ENCODE measurements at regions not wholly inside any gene's neighbourhood (a gene's known extent, or its start where the extent isn't known, plus 50 kb on each side); places are given as distances from the start of the nearest gene placed in this dataset.
"Not testable (repeated sequence)": the region's sequence is repeated elsewhere in the genome, so short reads cannot be mapped to it uniquely, and the experiment has no call there.

DNA sequence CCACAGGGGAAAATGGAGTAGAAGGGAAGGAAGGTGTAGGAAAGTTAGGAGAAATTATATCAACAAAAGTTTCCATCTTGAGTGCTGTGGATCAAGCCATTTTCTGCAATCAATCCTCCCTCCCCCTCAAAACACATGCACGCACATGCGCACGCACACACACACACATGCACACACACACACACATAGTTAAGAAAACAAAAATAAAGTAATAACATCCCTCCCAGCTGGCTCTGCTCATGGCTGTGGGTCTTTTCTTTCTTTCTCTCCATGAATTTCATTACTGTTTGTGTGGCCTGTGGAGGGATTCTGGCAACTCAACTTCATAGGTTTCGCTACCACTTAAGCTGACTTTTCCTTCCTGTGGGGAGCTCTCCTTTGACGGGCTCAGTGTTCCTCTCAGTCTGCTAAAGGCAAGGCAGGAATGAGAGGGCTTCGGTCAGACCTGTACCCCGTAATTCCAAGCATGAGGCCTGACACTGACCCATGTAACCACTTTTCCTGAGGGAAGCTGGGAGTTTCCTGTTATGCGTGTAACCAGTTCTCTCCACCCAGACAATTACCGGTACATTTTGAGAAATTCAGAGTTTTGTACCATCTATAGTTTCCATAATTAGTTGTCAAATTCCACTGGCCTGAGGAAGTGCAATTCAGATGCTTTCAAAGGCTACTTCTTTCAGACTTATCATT lies 79.8 kb downstream of the ZNF92 start:
- Histone ChIP-seq H3K4me3 (no peak overlapping the region), H3K4me1 (no peaks in the 10 kb centered on the region), H3K27ac (no peak overlapping the region), H3K27me3 (no peaks in the 10 kb centered on the region), H3K9me3 (no peaks in the 10 kb centered on the region), H3K36me3 (no peaks in the 10 kb centered on the region)
- intact Hi-C loops (cut with DNase I; ENCODE audit: low total_unique reads), result no loop called here
- no peak for DNase-seq (ENCODE audit: low spot score in 2 of 2)
- TF ChIP-seq, protein P1, sequence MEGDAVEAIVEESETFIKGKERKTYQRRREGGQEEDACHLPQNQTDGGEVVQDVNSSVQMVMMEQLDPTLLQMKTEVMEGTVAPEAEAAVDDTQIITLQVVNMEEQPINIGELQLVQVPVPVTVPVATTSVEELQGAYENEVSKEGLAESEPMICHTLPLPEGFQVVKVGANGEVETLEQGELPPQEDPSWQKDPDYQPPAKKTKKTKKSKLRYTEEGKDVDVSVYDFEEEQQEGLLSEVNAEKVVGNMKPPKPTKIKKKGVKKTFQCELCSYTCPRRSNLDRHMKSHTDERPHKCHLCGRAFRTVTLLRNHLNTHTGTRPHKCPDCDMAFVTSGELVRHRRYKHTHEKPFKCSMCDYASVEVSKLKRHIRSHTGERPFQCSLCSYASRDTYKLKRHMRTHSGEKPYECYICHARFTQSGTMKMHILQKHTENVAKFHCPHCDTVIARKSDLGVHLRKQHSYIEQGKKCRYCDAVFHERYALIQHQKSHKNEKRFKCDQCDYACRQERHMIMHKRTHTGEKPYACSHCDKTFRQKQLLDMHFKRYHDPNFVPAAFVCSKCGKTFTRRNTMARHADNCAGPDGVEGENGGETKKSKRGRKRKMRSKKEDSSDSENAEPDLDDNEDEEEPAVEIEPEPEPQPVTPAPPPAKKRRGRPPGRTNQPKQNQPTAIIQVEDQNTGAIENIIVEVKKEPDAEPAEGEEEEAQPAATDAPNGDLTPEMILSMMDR (IDR thresholded peaks at IDR 0.05), result no peak
- TF ChIP-seq POLR2A (IDR thresholded peaks at IDR 0.05) (no peak), POLR2AphosphoS5 (IDR thresholded peaks at IDR 0.05) (no peak)

DNA sequence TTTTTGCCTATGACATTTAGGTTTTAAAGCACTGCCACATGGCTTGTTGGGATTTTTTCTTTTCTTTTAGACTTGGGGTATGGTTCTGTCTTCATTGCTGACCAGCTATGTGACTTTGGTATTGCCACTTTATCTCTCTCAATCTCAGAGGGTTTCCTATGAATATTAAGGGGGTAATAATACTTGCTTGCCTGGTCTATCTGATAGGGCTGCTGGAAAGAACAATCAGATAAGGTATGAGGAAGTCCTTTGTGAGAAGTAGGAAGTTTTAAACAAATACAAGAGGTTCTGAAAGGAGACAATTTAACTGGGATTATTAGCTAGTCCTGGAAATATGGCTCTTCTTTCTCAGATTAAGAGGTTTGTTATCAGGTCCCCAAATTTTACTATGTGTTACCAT lies 80.8 kb downstream of the ZNF92 start:
- intact Hi-C loops (cut with DNase I; ENCODE audit: low total_unique reads), result no loop called here
- Histone ChIP-seq H3K27me3 (no peaks in the 10 kb centered on the region), H3K4me1 (no peaks in the 10 kb centered on the region), H3K27ac (no peak overlapping the region), H3K9me3 (no peaks in the 10 kb centered on the region), H3K4me3 (no peak overlapping the region), H3K36me3 (no peaks in the 10 kb centered on the region)
- TF ChIP-seq POLR2AphosphoS5 (IDR thresholded peaks at IDR 0.05) (no peak), POLR2A (IDR thresholded peaks at IDR 0.05) (no peak)
- TF ChIP-seq, protein P1 (IDR thresholded peaks at IDR 0.05), result no peak
- DNase-seq (ENCODE audit: low spot score in 2 of 2), result no peak

GRCh38 chr7:65455050-65455449 lies 81.4 kb downstream of the ZNF92 start:
- intact Hi-C loops (cut with DNase I; ENCODE audit: low total_unique reads); H3K27me3 ChIP-seq; H3K4me3 ChIP-seq; H3K9me3 ChIP-seq; DNase-seq (ENCODE audit: low spot score in 2 of 2); H3K27ac ChIP-seq; H3K4me1 ChIP-seq; H3K36me3 ChIP-seq: not testable (repeated sequence)

DNA sequence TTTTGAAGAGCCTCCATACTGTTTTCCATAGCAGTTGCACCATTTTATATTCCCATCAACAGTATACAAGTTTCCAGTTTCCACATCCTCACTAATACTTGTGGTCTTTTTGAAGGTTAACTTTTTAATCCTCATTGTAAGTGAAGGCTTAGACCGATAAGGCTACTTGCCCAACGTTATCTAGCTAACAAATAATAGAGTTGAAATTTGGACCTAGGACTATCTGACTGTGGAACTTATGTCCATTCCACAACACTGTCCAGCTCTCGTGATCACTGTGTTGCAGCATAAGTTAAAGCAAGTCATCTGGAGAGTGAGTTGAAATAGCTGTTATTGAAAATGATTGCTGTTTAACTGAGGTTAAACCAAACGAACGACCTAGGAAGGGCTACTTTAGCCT lies 84.0 kb downstream of the ZNF92 start:
- Histone ChIP-seq H3K36me3 (no peaks in the 10 kb centered on the region), H3K4me3 (no peak overlapping the region), H3K9me3 (no peaks in the 10 kb centered on the region), H3K4me1 (no peaks in the 10 kb centered on the region), H3K27me3 (no peaks in the 10 kb centered on the region), H3K27ac (no peak overlapping the region)
- no peak for TF ChIP-seq POLR2AphosphoS5 (IDR thresholded peaks at IDR 0.05)
- TF ChIP-seq POLR2A (IDR thresholded peaks at IDR 0.05), result no peak
- TF ChIP-seq, protein P1 (IDR thresholded peaks at IDR 0.05), result no peak
- no peak for DNase-seq (ENCODE audit: low spot score in 2 of 2)
- intact Hi-C loops (cut with DNase I; ENCODE audit: low total_unique reads), result no loop called here

DNA sequence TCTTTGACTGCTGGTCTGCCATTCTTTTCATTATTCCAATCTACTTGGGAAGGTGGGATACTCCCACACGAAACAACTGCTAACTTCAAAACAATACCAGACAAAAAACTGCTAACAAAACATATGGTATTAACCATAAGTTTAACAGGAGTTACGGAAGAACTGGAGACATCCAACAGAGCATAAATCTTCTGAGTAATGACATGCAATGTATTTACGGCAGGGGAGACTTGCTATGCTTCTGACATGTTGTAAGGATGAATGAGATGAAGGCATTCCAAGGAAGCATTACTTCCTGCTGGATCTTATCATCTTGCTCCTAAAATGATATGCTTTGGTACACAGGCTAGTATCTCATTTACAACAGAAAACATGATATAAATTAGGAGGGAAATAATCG lies 85.8 kb downstream of the ZNF92 start:
- DNase-seq (ENCODE audit: low spot score in 2 of 2), result no peak
- TF ChIP-seq, protein P1 (IDR thresholded peaks at IDR 0.05), result no peak
- no peak for TF ChIP-seq POLR2AphosphoS5 (IDR thresholded peaks at IDR 0.05)
- TF ChIP-seq POLR2A (IDR thresholded peaks at IDR 0.05), result no peak
- intact Hi-C loops (cut with DNase I; ENCODE audit: low total_unique reads), result no loop called here
- H3K9me3 ChIP-seq, result no peaks in the 10 kb centered on the region
- no peak overlapping the region for H3K4me3 ChIP-seq
- no peaks in the 10 kb centered on the region for H3K27me3 ChIP-seq
- H3K27ac ChIP-seq, result no peak overlapping the region
- no peaks in the 10 kb centered on the region for H3K4me1 ChIP-seq
- no peaks in the 10 kb centered on the region for H3K36me3 ChIP-seq

Data from breast epithelium (tissue), 4 donors.